GM19463 (cell line): ENCODE measurements at regions not wholly inside any gene's neighbourhood (a gene's known extent, or its start where the extent isn't known, plus 50 kb on each side); places are given as distances from the start of the nearest gene placed in this dataset.

Source experiments
- ATAC-seq: cut with Tn5 transposase; IDR thresholded peaks from one replicate; pipeline ENCODE4 v1.9.1; 2021; ENCODE audit warnings: mild to moderate bottlenecking, moderate library complexity; ENCODE audit not compliant: unreplicated experiment

- ATAC-seq, result no peak
Observed at GRCh38 chr2:21382701-21383520, 259.1 kb downstream of the TDRD15 start.

GRCh38 chr2:21386666-21387065, 262.9 kb downstream of the TDRD15 start:
- no peak for ATAC-seq

GRCh38 chr2:21392649-21393048, 268.9 kb downstream of the TDRD15 start:
- no peak for ATAC-seq

GRCh38 chr2:21393173-21393572, 269.4 kb downstream of the TDRD15 start:
- no peak for ATAC-seq

GRCh38 chr2:21395366-21395765, 271.6 kb downstream of the TDRD15 start:
- no peak for ATAC-seq

GRCh38 chr2:21396252-21396651, 272.5 kb downstream of the TDRD15 start:
- ATAC-seq, result no peak

- no peak for ATAC-seq
Observed at GRCh38 chr2:21401022-21401698, 277.4 kb downstream of the TDRD15 start.

- ATAC-seq, result no peak
Observed at GRCh38 chr2:21404137-21404536, 280.4 kb downstream of the TDRD15 start.

- no peak for ATAC-seq
Observed at GRCh38 chr2:21404827-21405625, 281.3 kb downstream of the TDRD15 start.

- ATAC-seq, result no peak
Observed at GRCh38 chr2:21406386-21406785, 282.6 kb downstream of the TDRD15 start.

- no peak for ATAC-seq
Observed at GRCh38 chr2:21406911-21407310, 283.1 kb downstream of the TDRD15 start.

- no peak for ATAC-seq
Observed at GRCh38 chr2:21407851-21408250, 284.1 kb downstream of the TDRD15 start.

GRCh38 chr2:21411741-21412140, 288.0 kb downstream of the TDRD15 start:
- ATAC-seq, result no peak

GRCh38 chr2:21412944-21413443, 289.2 kb downstream of the TDRD15 start:
- no peak for ATAC-seq

- ATAC-seq, result no peak
Observed at GRCh38 chr2:21415234-21415633, 291.5 kb downstream of the TDRD15 start.

GRCh38 chr2:21416226-21416625, 292.5 kb downstream of the TDRD15 start:
- ATAC-seq, result no peak

GRCh38 chr2:21418456-21418855, 294.7 kb downstream of the TDRD15 start:
- ATAC-seq, result no peak

- no peak for ATAC-seq
Observed at GRCh38 chr2:21420553-21421335, 297.0 kb downstream of the TDRD15 start.

- ATAC-seq, result peak; percentile 66
Observed at GRCh38 chr2:21422050-21422449, 298.3 kb downstream of the TDRD15 start.

GRCh38 chr2:21422724-21423522, 299.2 kb downstream of the TDRD15 start:
- no peak for ATAC-seq
